ENCODE measurements at regions not wholly inside any gene's neighbourhood (a gene's known extent, or its start where the extent isn't known, plus 50 kb on each side); places are given as distances from the start of the nearest gene placed in this dataset.
A peak's percentile ranks its signal among the peaks of the same experiment; 100 is the strongest.

DNA sequence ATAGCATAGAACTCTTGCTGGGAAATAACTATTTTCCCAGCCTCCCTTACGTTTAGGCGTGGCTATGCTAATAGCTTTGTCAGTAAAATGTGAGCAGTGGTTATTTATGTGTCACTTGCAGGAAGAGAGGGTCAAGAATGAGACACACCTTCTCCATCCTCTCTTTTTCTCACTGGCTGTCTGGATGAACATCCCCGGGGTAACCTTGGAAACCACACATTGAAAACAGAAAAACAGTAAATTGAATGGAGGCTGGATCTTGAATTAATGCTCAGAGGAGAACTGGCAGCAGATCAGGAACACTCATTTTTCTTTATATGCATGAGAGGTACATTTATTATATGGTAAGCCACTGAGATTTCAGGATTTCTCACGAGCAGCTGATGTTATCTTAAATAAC lies 127.6 kb downstream of the DNAJB9 start:
- no peak for DNase-seq (ENCODE audit: low spot score)

- no peak for DNase-seq (ENCODE audit: low spot score)
Observed at GRCh38 chr7:108711611-108712010, 141.9 kb downstream of the DNAJB9 start.

- no peak for DNase-seq (ENCODE audit: low spot score)
Observed at GRCh38 chr7:108716783-108717182, 147.1 kb downstream of the DNAJB9 start.

DNA sequence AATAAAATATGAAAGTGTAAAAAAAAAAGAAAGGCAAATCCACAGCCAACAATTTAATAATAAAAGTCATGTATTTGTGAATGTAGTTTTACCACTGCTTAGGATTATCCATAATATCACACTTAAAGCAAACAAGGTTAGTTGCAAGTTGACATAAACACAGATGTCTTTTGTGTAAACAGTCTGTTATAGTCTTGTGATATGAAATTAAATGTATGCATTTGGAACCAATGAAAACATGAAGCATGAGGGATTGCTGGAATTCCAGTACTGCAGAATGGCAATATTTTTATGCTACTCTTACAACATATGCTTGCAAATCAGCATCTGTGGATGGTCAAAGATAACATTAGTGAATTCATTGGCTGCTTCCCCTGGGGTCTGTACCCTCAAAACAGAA lies 148.1 kb downstream of the DNAJB9 start:
- no peak for DNase-seq (ENCODE audit: low spot score)

DNA sequence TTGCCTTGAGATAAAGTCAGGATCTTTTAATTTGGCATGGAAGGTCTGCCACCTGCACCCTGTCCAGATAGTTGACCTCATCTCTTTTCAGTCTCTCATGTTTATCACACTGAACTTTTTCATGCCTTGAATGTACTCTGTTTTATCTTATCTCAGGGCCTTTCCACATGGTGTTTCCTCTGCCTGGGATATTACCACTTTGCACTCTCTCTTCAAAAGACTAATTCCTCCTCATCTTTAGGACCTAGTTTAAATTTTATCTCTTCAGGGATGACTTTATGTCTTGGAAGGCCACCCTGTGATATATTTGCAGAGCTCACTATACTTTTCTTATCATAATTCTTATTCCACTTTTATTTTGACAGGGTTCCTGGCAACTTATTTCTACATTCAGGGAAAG lies 150.0 kb downstream of the DNAJB9 start:
- no peak for DNase-seq (ENCODE audit: low spot score)

GRCh38 chr7:108722561-108722960 lies 152.9 kb downstream of the DNAJB9 start:
- no peak for DNase-seq (ENCODE audit: low spot score)

DNA sequence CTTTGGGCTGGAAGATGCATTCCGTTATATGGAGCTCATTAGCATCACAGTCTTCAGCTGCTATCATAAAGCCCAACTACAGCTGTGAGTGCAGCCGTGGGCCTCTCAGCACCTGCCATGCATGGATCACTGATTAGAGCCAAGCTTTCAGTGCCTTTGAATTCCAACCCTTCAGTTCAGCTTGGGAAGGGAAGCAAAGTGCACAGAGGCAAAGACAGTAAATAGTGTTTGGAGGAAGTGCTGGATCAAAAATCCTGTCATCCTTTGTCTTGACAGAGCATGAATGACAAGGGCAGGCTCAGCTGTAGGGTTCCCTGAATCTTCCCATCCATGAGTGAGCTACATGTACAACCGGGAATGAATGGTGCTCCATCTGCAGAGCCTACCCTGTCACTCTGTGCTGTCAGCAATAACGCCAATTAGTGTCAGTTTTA lies 153.7 kb downstream of the DNAJB9 start:
- no peak for DNase-seq (ENCODE audit: low spot score)

- no peak for DNase-seq (ENCODE audit: low spot score)
Observed at GRCh38 chr7:108724251-108725100, 154.8 kb downstream of the DNAJB9 start.

DNA sequence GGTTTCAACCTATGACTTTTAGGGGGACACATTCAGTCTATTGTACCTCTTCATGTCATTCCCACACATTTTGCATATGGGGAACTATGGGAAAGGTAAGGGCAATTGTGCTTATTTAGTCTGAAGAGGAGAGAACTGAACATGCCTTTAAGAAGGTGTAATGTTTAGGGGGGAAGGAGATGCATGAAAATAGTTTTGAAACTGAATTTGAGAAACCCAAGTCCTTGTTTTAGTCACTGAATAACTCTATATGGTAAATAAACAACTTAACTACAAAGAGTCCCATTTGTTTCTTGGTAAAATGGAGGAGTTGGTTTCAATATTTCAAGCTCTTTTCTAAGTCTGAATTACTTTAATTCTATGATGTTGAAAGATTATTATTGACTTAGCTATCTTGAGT lies 166.1 kb downstream of the DNAJB9 start:
- DNase-seq (ENCODE audit: low spot score): no peak

DNA sequence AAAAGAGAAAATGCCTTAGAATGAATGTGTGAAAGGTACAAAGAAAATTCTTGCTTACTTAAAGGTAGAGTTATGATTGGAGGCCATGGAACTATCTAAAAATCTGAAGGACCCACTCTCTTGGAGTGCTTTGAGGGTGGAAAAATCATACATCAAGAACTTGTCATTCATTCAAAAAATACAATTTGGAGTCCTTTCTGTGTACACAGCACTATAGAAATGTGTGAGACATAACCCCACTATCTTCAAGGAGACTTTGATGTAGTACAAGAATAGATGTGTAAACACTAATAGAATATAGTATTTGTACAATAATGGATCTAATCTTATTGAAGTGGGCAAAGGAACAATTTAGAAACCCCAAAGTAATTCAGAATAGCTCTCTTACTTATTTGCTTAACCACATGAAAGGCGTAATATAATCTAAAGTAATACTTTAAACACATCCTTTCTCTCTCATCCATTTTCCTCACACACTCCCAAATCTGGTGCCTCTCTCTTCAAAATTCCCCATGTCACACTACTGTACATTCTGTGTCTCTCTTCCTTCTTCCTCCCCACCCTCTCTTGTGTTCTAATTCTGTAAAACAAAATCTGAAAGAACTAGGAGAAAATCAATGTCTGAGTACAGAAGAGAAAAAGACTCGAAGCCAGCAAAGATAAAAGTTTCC lies 166.7 kb downstream of the DNAJB9 start:
- no peak for DNase-seq (ENCODE audit: low spot score)

DNA sequence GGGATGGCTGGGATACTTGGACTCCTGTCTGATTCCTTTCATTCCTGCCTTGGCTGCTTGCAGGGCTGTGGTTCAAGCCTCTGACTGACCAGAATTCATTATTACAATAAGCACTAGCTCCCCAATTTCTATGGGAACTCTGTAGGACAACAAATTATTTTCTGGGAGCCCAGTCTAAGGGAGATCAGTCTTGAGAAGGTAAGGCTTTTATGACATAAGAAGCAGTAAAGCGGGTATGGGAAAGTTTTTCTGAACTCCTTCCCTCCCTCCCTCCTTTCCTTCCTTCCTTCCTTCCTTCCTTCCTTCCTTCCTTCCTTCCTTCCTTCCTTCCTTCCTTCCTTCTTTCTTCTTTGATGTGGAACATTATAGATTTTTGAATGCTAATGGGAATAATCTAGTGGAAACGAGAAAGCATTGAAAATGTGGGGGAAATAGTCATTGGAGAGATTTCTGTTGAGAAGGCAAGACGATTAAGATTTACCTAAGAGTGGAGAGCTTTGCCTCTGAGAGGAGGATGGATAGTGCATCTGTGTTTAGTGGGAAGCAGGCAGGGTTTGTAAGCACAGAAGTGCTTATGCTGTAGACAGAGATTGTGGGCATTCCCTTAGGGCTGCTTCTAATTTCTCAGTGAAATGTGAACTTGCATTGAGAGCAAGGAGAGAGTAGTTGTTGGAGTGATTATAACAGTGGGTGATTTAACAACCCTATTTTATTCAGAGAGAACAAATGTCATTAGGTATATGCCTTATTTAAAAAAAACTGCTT lies 201.5 kb downstream of the DNAJB9 start:
- no peak for DNase-seq (ENCODE audit: low spot score)

- no peak for DNase-seq (ENCODE audit: low spot score)
Observed at GRCh38 chr7:108771853-108772252, 202.2 kb downstream of the DNAJB9 start.

DNA sequence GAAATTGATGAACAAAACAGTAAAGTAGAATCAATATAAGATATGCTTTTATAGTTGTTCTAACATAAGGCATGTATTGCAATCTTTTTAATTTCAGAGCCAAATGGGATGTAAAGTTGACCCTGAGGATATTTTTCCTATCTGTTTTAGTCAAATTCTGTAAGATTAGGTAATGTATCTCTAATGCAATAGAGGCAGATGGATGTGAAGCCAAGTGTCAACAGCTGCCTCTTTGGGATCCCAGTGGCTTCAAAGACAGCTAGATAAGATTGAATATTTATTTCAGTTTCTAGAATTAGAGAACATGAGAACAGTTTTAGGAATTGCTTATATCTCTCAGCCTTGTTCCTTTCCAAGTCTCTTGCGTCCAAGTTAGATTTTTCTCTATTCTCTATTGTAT lies 208.3 kb downstream of the DNAJB9 start:
- DNase-seq (ENCODE audit: low spot score): no peak

GRCh38 chr7:108789451-108789850 lies 219.8 kb downstream of the DNAJB9 start:
- no peak for DNase-seq (ENCODE audit: low spot score)

- no peak for DNase-seq (ENCODE audit: low spot score)
Observed at GRCh38 chr7:108794466-108794865, 224.8 kb downstream of the DNAJB9 start.

DNA sequence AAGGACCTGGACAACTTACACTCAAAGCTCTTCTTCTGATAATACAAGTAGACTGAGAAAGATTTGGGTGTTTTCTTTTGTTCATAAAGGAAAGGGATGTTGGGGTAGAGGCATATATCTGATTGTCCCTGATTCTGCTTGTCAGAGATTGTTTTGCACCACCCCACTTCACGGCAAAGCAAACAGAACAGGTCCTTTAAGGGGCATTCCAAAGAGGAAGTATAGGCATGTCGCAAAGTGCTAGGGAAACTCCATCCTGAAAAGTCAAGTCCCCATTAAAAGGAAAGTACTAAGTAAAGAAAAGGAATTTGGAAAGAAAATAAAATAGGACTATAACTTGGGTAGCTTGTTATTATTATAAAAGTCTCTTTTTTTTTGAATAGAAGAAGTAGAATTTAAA lies 233.0 kb downstream of the DNAJB9 start:
- no peak for DNase-seq (ENCODE audit: low spot score)

- peak; percentile 10 for DNase-seq (ENCODE audit: low spot score)
Observed at GRCh38 chr7:108805808-108806397, 236.2 kb downstream of the DNAJB9 start.

DNA sequence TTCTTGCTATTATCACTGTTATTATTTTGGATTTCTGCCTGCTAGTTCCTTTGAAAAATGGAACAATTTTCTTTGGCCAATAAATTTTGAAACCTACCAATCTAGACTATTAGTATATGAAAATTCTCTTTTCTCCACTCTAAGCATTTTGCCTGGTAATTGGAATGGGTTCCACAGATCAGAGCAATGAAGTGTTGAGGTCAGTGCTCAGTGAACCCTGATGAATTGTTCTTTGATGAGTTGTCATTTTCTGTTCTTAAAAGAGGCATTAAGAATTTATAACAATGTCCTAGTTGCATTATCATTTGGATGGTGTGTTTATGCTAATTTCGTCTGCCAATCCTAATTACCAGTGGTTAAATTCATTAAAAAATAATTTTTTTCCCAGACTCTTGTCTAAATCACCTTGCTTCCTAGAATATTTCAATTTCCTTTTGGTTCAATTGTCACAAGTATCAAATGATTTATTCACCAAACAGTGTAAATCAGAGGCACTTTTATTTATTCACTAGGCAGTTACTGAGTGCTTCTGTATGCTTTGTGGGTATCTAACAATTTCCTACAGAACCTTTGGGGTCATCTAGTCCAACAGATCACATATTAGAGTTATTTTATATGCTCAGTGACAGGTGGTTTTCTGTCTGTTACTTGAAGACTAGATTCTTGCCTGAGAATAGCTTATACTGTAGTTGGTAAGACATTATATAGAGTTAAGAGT lies 239.0 kb downstream of the DNAJB9 start:
- no peak for DNase-seq (ENCODE audit: low spot score)

- DNase-seq (ENCODE audit: low spot score): no peak
Observed at GRCh38 chr7:108809356-108809755, 239.7 kb downstream of the DNAJB9 start.

DNA sequence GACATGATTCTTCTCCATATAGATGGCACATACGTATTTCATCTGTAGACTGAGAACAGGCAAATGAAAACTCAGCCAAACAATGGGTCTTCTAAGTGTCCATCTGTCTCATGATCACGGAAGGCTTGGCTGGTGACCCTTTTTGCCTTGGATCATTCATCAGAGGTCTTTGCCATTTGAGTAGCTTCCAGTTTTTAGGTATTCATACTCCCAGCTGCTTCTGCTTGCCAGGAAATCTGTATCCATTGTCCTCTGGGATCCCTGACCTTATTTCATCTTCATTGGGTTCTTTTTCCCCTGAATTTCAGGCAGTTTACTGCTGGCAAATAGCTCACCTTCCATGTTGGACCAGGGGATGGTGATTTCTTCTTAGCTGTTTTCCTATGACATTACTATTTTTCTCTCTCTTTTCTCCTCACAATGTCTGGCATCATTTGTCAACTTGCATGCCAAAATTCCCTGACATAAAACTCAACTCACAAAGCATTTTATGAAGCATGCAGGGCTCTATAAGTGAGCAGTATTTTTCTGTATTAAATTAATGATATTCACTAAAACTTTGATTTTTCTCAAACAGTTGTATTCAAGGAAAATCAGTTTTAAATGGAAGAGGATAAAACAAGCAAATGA lies 241.2 kb downstream of the DNAJB9 start:
- no peak for DNase-seq (ENCODE audit: low spot score)

Data from HuH-7.5 (cell line).